ENCODE measurements at regions not wholly inside any gene's neighbourhood (a gene's known extent, or its start where the extent isn't known, plus 50 kb on each side); places are given as distances from the start of the nearest gene placed in this dataset.

DNA sequence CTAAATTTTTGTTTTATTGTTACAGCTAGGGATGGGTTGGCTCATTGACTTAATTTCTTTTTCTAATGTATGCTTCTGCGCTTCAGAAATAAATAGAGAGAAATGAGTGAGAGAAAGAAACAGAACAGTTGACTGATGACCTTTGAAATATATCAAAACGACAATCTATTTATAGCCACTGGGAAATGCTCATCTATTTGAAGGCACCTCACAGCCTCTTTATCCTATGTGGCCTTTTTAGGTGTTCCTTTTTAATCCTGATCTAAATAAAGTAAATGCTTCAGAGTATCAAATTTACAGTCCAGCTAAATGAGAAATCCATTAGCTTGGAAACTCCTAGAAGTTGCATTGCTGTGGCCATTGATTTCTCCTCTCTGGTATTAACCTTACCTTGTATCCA lies 943.5 kb upstream of the CITED2 start:
- Mint-ChIP-seq H3K4me1 (ENCODE audit: low read depth) (peaks cover 31% of the 10 kb centered on the region), H3K4me3 (no peak overlapping the region), H3K36me3 (ENCODE audit: low read depth) (peaks cover 5% of the 10 kb centered on the region; the same call in 1 of the 2 replicates), H3K27ac (no peak overlapping the region), H3K27me3 (ENCODE audit: insufficient read depth) (no peaks in the 10 kb centered on the region), H3K9me3 (peaks cover 6% of the 10 kb centered on the region)
- TF ChIP-seq, protein P1, sequence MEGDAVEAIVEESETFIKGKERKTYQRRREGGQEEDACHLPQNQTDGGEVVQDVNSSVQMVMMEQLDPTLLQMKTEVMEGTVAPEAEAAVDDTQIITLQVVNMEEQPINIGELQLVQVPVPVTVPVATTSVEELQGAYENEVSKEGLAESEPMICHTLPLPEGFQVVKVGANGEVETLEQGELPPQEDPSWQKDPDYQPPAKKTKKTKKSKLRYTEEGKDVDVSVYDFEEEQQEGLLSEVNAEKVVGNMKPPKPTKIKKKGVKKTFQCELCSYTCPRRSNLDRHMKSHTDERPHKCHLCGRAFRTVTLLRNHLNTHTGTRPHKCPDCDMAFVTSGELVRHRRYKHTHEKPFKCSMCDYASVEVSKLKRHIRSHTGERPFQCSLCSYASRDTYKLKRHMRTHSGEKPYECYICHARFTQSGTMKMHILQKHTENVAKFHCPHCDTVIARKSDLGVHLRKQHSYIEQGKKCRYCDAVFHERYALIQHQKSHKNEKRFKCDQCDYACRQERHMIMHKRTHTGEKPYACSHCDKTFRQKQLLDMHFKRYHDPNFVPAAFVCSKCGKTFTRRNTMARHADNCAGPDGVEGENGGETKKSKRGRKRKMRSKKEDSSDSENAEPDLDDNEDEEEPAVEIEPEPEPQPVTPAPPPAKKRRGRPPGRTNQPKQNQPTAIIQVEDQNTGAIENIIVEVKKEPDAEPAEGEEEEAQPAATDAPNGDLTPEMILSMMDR (IDR thresholded peaks at IDR 0.05) = no peak
- no peak for DNase-seq

DNA sequence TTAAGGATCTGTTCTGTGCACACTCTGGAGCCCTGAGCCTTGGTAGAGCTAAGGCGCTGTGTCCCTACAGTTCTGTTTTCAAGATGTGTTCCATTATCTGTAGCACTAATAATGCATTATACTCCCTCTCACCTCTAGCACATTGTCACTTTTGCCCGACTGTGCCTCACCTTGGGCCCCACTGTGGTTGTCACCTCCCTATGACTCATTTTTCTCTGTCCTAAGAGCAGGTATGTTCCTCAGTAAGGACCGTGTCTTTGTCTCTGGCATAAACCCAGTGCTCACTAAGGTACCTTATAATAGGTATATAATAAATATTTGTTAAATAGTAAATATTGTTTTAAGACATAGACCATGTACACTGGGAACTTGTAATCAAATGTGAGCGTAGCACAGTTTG lies 942.5 kb upstream of the CITED2 start:
- Mint-ChIP-seq H3K4me1 (ENCODE audit: low read depth) (peaks cover 35% of the 10 kb centered on the region), H3K27ac (no peak overlapping the region)

DNA sequence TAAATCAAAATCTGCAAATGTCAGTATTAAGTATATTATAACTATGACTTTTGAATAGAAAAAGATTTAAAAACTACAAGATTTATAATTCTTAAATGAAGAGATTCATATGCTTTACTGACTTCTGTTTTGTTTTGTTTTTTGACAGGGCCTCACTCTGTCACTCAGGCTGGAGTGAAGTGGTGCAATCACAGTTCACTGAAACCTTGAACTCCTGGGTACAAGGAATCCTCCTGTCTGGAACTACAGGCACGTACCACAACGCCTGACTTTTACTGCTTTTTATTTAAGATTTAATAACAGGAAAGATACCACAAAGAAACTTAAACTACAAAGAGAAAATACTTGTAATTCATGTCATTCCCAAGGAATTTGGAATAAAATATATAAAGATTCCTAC lies 940.2 kb upstream of the CITED2 start:
- peaks cover 16% of the 10 kb centered on the region for H3K9me3 Mint-ChIP-seq
- H3K4me3 Mint-ChIP-seq = no peak overlapping the region
- peaks cover 17% of the 10 kb centered on the region for H3K36me3 Mint-ChIP-seq (ENCODE audit: low read depth)
- DNase-seq = no peak
- TF ChIP-seq, protein P1 (IDR thresholded peaks at IDR 0.05) = no peak
- no peak overlapping the region for H3K27ac Mint-ChIP-seq
- no peaks in the 10 kb centered on the region for H3K27me3 Mint-ChIP-seq (ENCODE audit: insufficient read depth)
- peaks cover 34% of the 10 kb centered on the region for H3K4me1 Mint-ChIP-seq (ENCODE audit: low read depth)

More for the DNA sequence above, 942.5 kb upstream of the CITED2 start:
- Mint-ChIP-seq H3K27me3 (ENCODE audit: insufficient read depth) (no peaks in the 10 kb centered on the region), H3K4me3 (no peak overlapping the region), H3K36me3 (ENCODE audit: low read depth) (peaks cover 15% of the 10 kb centered on the region), H3K9me3 (peaks cover 15% of the 10 kb centered on the region)
- TF ChIP-seq, protein P1 (IDR thresholded peaks at IDR 0.05) = no peak
- no peak for DNase-seq

DNA sequence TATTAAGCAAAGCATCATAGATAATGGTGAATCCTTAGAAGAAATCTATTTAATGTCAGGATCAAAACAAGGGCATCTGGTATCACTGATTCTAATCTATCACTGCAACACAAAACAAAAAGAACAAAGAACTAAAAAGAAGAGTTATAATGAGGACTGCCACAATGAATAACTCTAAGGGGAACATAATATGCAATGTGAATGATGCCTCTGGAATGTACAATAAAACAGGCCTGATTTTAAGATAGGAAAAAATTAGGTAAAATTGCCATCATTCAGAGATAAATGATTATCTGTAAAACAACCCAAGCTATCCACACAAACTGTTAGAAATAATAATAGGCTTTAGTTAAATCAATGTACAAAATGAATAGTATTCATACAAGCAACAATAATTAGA lies 936.7 kb upstream of the CITED2 start:
- Mint-ChIP-seq H3K4me3 (no peak overlapping the region), H3K9me3 (peaks cover 16% of the 10 kb centered on the region), H3K27me3 (ENCODE audit: insufficient read depth) (no peaks in the 10 kb centered on the region), H3K36me3 (ENCODE audit: low read depth) (peaks cover 28% of the 10 kb centered on the region), H3K4me1 (ENCODE audit: low read depth) (peaks cover 30% of the 10 kb centered on the region), H3K27ac (peak overlapping the region; percentile 60)
- TF ChIP-seq, protein P1 (IDR thresholded peaks at IDR 0.05) = no peak
- DNase-seq = peak; percentile 6

DNA sequence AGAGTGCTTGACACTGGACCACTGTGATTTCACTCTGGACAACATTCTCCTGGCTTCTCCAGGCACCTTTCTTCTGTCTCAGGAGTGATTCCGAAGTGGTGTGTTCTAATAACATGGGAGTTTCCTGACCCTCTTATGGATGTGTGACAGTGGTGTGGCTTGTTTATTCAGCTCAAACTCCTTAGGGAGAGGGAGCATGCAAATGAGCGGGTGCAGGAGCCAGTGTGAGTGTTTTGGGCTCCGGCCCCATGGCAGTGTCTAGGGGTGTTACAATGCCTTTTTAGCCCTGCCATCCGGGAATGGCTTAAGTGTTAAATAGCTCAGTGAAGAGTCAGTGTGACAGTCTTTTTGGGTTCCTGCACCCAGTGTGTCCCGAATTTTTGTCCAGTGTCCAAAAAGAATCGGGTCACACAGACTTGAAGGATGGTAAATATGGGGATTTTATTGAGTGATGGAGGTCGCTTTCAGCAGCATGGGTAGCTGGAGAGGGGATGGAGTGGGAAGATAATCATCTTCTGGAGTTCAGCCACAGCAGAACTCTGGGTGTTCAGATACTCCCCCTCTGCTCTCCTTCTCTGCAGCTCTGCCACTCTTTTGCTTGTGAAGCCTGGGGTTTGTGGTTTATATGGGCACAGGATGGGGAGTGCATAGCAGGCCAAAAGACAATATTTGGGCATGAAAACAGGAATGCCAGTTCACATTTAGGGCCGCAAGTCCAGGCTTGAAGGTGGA lies 928.9 kb upstream of the CITED2 start:
- no peaks in the 10 kb centered on the region for H3K27me3 Mint-ChIP-seq (ENCODE audit: insufficient read depth)

More for the DNA sequence above, 928.9 kb upstream of the CITED2 start:
- peaks cover 5% of the 10 kb centered on the region; the same call in 1 of the 2 replicates for H3K36me3 Mint-ChIP-seq (ENCODE audit: low read depth)
- H3K9me3 Mint-ChIP-seq = no peaks in the 10 kb centered on the region
- DNase-seq = no peak
- no peak overlapping the region for H3K27ac Mint-ChIP-seq
- no peak overlapping the region for H3K4me3 Mint-ChIP-seq
- TF ChIP-seq, protein P1 (IDR thresholded peaks at IDR 0.05) = no peak
- peaks cover 11% of the 10 kb centered on the region; the same call in 1 of the 2 replicates for H3K4me1 Mint-ChIP-seq (ENCODE audit: low read depth)

Data from HFFc6 (cell line).